ENCODE measurements at regions not wholly inside any gene's neighbourhood (a gene's known extent, or its start where the extent isn't known, plus 50 kb on each side); places are given as distances from the start of the nearest gene placed in this dataset.

DNA sequence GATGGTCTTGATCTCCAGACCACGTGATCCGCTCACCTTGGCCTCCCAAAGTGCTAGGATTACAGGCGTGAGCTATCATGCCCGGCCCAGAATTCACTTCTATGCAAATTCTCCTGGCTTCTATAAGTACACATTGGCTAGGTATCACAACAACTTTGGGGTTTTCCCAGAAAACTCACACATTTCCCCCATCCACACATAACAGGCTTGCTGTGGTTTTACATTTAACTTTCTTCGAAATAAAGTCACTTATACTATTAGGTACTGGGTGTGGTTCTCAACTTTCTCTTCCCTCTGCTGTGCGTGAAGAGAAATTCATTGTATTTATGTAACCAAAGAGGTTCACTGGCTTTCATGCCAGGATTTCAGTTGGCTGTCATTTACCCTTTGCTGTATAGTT, 439.4 kb upstream of the CWC22 start:
- TF ChIP-seq, protein P1, sequence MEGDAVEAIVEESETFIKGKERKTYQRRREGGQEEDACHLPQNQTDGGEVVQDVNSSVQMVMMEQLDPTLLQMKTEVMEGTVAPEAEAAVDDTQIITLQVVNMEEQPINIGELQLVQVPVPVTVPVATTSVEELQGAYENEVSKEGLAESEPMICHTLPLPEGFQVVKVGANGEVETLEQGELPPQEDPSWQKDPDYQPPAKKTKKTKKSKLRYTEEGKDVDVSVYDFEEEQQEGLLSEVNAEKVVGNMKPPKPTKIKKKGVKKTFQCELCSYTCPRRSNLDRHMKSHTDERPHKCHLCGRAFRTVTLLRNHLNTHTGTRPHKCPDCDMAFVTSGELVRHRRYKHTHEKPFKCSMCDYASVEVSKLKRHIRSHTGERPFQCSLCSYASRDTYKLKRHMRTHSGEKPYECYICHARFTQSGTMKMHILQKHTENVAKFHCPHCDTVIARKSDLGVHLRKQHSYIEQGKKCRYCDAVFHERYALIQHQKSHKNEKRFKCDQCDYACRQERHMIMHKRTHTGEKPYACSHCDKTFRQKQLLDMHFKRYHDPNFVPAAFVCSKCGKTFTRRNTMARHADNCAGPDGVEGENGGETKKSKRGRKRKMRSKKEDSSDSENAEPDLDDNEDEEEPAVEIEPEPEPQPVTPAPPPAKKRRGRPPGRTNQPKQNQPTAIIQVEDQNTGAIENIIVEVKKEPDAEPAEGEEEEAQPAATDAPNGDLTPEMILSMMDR (IDR thresholded peaks at IDR 0.05) = no peak
- no peak for TF ChIP-seq POLR2A (IDR thresholded peaks at IDR 0.05)
